Right lobe of liver (tissue), 4 donors: ENCODE measurements at regions not wholly inside any gene's neighbourhood (a gene's known extent, or its start where the extent isn't known, plus 50 kb on each side); places are given as distances from the start of the nearest gene placed in this dataset.

Experiments used
- CTCF ChIP-seq, 4 donors: fragments of 200-600 bp in 3 of 4; fragments of 450-650 bp in 1 of 4; IDR thresholded peaks; one replicate each; pipeline versions ENCODE4 v1.5.1 to v1.8.0; 2016 to 2022; ENCODE audit warnings: antibody characterized with exemption in 4 of 4, mild to moderate bottlenecking in 2 of 4
- POLR2A ChIP-seq: fragments of 450-650 bp; IDR thresholded peaks from one replicate; pipeline ENCODE4 v1.6.1; 2017; ENCODE audit warnings: antibody characterized with exemption, mild to moderate bottlenecking
- donor health status: DM: no; HTN: no; CAD: no.
- donor health status: DM: no; HTN: no; CAD: no.
- donor health status: DM: no; HTN: yes; CAD: no.

GRCh38 chr12:85644508-85644907 is 191.7 kb downstream of the RASSF9 start:
- no peak for TF ChIP-seq CTCF (IDR thresholded peaks at IDR 0.05)
- no peak for TF ChIP-seq POLR2A
